Adipose tissue (tissue), 3 donors: ENCODE measurements at regions not wholly inside any gene's neighbourhood (a gene's known extent, or its start where the extent isn't known, plus 50 kb on each side); places are given as distances from the start of the nearest gene placed in this dataset.
"Not testable (repeated sequence)": the region's sequence is repeated elsewhere in the genome, so short reads cannot be mapped to it uniquely, and the experiment has no call there.

Experiments
- H3K27ac ChIP-seq: one replicate; pipeline ENCODE4 v1.5.1; 2013; ENCODE audit warnings: low read depth, low read length
- WGBS, 3 donors: extraction: QIAGEN DNeasy Blood & Tissue Kit; methylation state at CpG; one replicate each; pipeline ENCODE4 v1.1.7; 2013; 5-methylcytosine and 5-hydroxymethylcytosine counted together
- donor health status: healthy with polysubstance abuse.
- donor health status: Bipolar disorder and iron deficiency.
- donor health status: healthy.

- WGBS, 3 donors = 90 to 94% (median 93%) methylated on average over 4 of the region's 4 CpGs
- H3K27ac ChIP-seq = not testable (repeated sequence)
These were observed 55.3 kb upstream of the WIPF3 start for GRCh38 chr7:29751012-29751411.

- H3K27ac ChIP-seq = no peak overlapping the region
- WGBS, 3 donors = 58 to 79% (median 76%) methylated on average over 6 of the region's 6 CpGs
These were observed 51.3 kb upstream of the WIPF3 start for GRCh38 chr7:29754874-29755490.
